ENCODE measurements at regions not wholly inside any gene's neighbourhood (a gene's known extent, or its start where the extent isn't known, plus 50 kb on each side); places are given as distances from the start of the nearest gene placed in this dataset.

DNA sequence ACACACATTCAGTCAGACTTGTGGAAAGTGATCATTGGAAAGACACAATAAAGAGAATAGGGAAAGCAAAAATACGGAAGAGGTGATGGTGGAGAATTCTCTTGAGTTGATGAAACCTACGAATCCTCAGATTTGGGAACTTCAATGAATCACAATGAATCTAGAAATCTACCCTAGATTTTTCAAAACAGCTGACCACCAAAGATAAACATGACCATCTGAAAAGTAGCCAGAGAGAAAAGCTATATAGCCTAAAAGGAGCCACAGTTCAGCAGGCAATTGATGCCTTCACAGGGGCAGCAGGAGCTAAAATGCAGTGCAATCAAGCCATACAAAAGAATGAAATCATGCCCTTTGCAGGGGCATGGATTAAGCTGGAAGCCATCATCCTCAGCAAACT, 170.6 kb upstream of the RUNX1 start:
- no peak for DNase-seq

DNA sequence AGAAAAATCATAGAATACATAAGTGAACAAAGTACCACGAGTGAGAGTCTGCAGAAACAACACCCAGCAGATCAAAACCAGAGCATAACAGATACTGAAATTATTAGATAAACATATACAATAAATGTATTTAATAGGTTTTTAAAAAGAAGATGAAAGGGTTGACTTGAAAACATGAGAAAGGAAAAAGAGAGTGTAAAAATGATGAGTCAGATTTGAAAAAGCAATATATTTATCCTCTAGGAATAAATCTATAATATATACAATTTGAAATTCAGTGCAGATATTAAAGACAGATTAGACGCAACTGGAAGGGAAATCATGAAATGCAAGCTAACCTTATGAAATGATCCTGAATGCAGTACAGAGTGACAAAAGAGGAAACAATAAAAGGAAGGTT, 170.2 kb upstream of the RUNX1 start:
- DNase-seq = no peak

DNA sequence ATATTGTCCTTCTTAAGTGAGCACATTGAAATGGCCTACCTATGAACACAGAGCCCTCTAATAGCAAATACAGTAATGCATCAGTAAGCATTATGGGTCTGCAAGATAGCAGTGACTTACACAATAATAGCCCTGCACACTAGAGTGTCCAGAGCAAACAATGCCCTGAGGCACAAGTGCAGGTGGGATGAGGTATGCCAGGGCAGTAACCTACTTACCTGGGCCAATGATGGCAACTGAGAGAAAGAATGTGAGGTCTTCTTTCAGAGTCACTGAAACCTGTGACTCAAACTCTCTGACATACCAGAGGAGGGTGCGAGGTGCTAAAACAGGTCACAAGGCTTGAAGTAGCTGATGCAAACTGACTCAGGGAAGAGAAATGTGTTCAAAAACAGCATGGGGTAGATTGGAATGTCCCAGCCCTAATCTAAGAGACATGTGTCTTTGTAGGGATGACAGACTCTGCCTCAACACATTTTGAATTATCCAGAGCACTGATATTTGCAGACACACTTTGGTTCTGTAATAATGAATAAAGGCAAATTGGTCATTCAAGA, 168.5 kb upstream of the RUNX1 start:
- no peak for DNase-seq

- no peak for DNase-seq
Measured at GRCh38 chr21:35216996-35217395, 167.9 kb upstream of the RUNX1 start.

- no peak for DNase-seq
Measured at GRCh38 chr21:35215870-35216269, 166.8 kb upstream of the RUNX1 start.

DNA sequence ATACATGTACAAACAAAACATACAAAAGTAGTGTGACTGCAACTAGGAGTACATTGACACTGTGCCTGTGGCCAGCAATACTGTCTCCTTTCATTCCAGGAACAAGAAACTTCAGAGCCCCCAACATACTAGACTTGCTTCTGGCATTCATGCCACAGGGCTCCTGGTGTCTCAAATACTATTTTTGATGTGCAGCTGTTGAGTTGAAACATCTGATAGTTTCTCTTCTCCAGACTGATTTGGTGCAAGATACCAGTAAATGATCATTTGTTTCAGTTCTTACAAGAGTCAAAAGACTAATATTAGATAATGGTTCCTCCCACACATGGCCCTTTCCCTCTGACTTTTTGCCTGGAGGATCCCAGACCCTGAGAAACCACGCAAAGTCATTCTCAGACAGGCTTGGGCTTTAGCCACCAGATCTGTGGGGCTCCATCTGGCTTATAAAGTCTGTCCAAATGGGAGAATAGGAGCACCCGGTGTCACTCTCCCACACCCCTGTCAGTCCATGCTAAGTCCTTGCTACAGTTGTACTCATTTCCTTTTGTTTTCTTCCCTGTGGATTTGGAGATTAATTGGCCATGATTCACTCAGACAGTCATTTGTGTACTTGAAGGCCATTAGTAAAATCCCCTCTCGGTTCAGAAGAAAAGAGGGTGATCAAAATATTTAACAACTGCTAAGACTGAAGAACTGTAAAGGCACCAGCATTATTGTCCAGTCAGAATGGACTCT, 163.5 kb upstream of the RUNX1 start:
- DNase-seq = no peak

DNA sequence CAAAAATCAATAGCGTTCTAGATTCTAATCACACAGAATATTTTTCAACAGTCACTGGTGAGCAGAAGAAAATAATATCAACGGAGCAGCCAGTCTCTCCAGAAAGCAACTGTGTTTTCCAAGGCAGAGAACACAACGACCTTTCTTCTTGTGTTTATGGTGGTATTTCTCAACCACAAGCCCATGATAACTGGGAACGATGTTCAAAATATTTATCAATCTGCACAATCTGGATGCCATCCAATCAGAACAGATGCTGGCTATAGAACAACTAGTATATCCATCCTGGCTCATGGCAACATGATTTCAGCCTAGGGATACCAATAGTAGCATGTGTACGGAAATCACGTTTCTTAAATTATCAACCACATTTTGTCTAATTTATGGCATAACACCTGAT, 162.7 kb upstream of the RUNX1 start:
- DNase-seq = no peak

GRCh38 chr21:35210093-35210492, 161.0 kb upstream of the RUNX1 start:
- DNase-seq = no peak

- DNase-seq = no peak
Measured at GRCh38 chr21:35208810-35209517, 159.9 kb upstream of the RUNX1 start.

GRCh38 chr21:35208104-35208503, 159.0 kb upstream of the RUNX1 start:
- DNase-seq = no peak

- no peak for DNase-seq
Measured at GRCh38 chr21:35207322-35207721, 158.2 kb upstream of the RUNX1 start.

GRCh38 chr21:35206141-35207125, 157.3 kb upstream of the RUNX1 start:
- peak; percentile 41 for DNase-seq

- peak; percentile 54 for DNase-seq
Measured at GRCh38 chr21:35204850-35205541, 155.9 kb upstream of the RUNX1 start.

GRCh38 chr21:35204125-35204524, 155.0 kb upstream of the RUNX1 start:
- DNase-seq = no peak

DNA sequence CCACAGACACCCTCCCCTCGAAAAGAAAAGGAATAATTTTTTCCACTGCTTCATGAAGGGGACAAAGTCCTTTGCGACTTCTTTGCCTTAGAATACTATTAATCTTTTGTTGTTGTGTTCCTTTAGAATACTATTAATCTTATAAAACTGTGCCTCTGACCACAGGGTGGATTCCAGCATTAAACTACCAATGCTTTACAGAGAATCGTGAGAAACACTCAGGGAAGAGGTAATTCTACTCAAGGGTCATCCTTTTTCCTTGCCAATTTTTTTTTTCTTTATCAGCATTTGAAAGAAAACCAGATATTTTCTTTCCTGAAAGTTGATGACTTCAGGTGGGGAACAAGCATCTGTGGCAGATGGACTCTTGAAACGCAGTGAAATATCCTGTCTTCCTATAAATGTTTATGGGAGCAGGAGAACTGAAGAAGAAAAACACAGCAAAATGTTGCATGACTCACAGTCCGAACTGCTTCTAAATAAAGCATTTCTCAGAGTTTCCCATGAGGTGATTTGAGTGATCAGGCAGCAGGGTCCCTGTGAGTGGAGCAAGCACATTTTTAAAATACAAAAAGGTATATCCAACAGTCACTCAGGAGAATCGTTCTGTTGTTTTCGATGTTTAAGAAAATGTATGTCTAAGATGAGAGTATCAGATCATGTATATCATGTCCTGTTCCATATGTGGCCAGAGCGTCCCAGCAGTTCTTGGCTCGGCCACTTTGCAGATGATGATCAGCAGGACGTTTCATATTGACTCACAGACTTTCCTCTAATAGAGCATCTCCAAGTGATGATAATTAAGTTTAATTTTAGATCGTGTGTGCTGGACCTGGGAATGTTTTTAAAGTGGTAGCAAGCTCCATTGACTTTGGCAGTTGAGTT, 154.2 kb upstream of the RUNX1 start:
- no peak for DNase-seq

- no peak for DNase-seq
Measured at GRCh38 chr21:35202431-35202830, 153.3 kb upstream of the RUNX1 start.

GRCh38 chr21:35201799-35202198, 152.7 kb upstream of the RUNX1 start:
- DNase-seq = no peak

DNA sequence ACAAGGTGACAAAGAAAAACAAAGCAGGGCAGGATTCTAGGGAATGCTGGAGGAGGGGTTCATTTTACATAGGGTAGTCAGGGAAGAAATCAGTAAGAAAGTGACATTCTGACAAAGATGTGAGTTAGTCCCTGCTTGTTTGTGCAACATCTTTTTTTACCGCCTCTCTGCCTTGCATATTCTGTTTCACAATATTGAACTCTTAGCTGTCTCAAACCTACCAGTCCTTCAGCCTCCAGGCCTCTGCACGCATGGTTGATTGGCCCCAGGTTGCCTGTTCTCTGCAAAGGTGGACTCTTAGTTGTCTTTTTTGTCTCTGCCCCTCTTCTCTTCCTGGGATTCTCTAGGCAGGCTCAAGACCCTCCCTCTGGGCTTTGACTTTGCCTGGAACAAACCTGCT, 152.2 kb upstream of the RUNX1 start:
- no peak for DNase-seq

DNA sequence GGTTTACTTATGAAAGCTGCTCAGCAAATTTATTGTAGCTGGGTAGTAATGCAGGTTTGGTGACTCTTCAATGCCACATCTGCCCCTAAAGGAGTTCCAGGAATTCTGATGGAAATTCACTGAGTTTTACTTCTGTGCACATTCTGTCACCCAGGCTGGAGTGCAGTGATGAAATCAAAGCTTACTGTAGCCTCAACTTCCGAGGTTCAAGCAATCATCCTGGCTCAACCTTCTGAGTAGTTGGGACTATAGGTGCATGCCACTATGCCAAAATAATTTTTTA, 150.6 kb upstream of the RUNX1 start:
- no peak for DNase-seq

DNA sequence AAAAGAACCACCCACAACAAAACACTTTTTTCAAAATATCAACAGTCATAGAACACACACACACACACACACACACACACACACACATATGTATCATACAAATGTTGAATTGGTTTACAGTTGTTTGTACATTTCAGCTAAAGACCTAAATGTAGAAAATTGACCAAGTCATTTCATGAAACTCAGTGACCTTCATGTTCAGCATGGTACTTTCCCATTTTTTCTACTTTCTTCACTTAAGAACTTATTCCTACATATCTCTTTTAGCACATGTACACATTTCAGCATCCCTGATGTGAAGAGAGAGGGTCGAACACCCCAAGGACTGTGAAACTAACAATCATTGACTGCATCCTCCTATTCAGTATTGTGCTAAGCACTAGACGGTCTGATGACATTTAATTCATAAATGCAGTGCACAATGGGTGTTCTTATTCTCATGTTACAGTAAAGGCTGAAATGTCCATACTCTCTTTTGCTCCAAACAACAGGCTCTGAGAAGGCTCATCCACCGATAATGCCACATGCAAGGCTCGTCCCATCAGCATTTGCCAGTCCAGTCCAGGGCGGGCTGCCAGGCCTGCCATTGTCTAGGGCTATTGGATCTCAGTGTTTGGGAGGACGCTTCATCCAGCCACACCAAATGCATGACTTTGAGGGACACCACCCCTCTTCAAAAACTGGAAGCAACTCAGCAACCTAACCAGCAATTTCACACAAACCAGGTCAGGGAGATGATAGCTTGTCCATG, 150.1 kb upstream of the RUNX1 start:
- DNase-seq = no peak
